ENCODE measurements at regions not wholly inside any gene's neighbourhood (a gene's known extent, or its start where the extent isn't known, plus 50 kb on each side); places are given as distances from the start of the nearest gene placed in this dataset.

- TF ChIP-seq POLR2A (IDR thresholded peaks at IDR 0.05), result no peak
- TF ChIP-seq, protein P1, sequence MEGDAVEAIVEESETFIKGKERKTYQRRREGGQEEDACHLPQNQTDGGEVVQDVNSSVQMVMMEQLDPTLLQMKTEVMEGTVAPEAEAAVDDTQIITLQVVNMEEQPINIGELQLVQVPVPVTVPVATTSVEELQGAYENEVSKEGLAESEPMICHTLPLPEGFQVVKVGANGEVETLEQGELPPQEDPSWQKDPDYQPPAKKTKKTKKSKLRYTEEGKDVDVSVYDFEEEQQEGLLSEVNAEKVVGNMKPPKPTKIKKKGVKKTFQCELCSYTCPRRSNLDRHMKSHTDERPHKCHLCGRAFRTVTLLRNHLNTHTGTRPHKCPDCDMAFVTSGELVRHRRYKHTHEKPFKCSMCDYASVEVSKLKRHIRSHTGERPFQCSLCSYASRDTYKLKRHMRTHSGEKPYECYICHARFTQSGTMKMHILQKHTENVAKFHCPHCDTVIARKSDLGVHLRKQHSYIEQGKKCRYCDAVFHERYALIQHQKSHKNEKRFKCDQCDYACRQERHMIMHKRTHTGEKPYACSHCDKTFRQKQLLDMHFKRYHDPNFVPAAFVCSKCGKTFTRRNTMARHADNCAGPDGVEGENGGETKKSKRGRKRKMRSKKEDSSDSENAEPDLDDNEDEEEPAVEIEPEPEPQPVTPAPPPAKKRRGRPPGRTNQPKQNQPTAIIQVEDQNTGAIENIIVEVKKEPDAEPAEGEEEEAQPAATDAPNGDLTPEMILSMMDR (IDR thresholded peaks at IDR 0.05), result no peak
Observed at GRCh38 chr5:25891691-25892090, 1146.7 kb downstream of the CDH9 start.

Measured in prostate gland (tissue), 2 donors.